ENCODE measurements at regions not wholly inside any gene's neighbourhood (a gene's known extent, or its start where the extent isn't known, plus 50 kb on each side); places are given as distances from the start of the nearest gene placed in this dataset.

GRCh38 chr20:23203951-23204730 is 118.0 kb upstream of the CD93 start:
- TF ChIP-seq ZFX (IDR thresholded peaks at IDR 0.05) (no peak), CTCF (conservative IDR thresholded peaks at IDR 0.05) (no peak)
- no peak overlapping the region for H3K27ac ChIP-seq

- no peak overlapping the region for H3K27ac ChIP-seq
- TF ChIP-seq CTCF (conservative IDR thresholded peaks at IDR 0.05) (no peak), ZFX (IDR thresholded peaks at IDR 0.05) (no peak)
Measured at GRCh38 chr20:23203310-23203709, 117.2 kb upstream of the CD93 start.

- H3K27ac ChIP-seq = no peak overlapping the region
- no peak for TF ChIP-seq ZFX (IDR thresholded peaks at IDR 0.05)
- no peak for TF ChIP-seq CTCF (conservative IDR thresholded peaks at IDR 0.05)
Measured at GRCh38 chr20:23201658-23202057, 115.5 kb upstream of the CD93 start.

- TF ChIP-seq ZFX (IDR thresholded peaks at IDR 0.05) (no peak), CTCF (conservative IDR thresholded peaks at IDR 0.05) (peak; percentile 50)
- H3K27ac ChIP-seq = no peak overlapping the region
Measured at GRCh38 chr20:23200914-23201313, 114.8 kb upstream of the CD93 start.

GRCh38 chr20:23200413-23200812 is 114.3 kb upstream of the CD93 start:
- H3K27ac ChIP-seq = no peak overlapping the region
- TF ChIP-seq CTCF (conservative IDR thresholded peaks at IDR 0.05) = no peak
- no peak for TF ChIP-seq ZFX (IDR thresholded peaks at IDR 0.05)

- TF ChIP-seq CTCF (conservative IDR thresholded peaks at IDR 0.05) = no peak
- no peak for TF ChIP-seq ZFX (IDR thresholded peaks at IDR 0.05)
Measured at GRCh38 chr20:23199356-23199755, 113.2 kb upstream of the CD93 start.

GRCh38 chr20:23198815-23199214 is 112.7 kb upstream of the CD93 start:
- TF ChIP-seq ZFX (IDR thresholded peaks at IDR 0.05) (no peak), CTCF (conservative IDR thresholded peaks at IDR 0.05) (no peak)
- H3K27ac ChIP-seq = no peak overlapping the region

More at GRCh38 chr20:23199356-23199755, 113.2 kb upstream of the CD93 start:
- H3K27ac ChIP-seq = no peak overlapping the region
